ENCODE measurements at regions not wholly inside any gene's neighbourhood (a gene's known extent, or its start where the extent isn't known, plus 50 kb on each side); places are given as distances from the start of the nearest gene placed in this dataset.

DNA sequence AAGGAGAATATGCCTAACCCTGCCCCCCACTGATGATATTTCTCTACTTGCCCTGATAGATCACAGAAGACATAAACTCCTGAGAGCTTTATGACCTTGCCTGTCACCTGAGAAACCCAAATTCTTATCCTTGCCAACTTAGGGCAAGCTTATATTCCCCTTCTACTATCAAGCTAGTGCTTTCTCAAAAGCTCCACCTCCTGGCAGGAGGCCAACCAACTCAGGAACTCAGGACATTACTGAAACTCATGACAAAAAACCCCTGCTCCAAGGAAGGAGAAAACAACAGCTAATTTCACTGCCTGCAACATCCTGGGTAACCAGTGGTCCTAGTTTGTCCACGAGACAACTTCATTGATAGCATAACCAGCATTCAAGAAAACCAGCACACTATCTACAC lies 60.9 kb upstream of the FSCB start:
- TF ChIP-seq CTCF (optimal IDR thresholded peaks at IDR 0.05 in 1 of 3, IDR thresholded peaks at IDR 0.05 in 1 of 3, conservative IDR thresholded peaks at IDR 0.05 in 1 of 3; ENCODE audit: extremely low read depth in 1 of 3, insufficient read depth in 2 of 3, low read length in 3 of 3) (no peak), EZH2 (IDR thresholded peaks at IDR 0.05; ENCODE audit: low read length) (no peak)

Data from keratinocyte (primary cell).